Ectodermal cell (in vitro differentiated cells): ENCODE measurements at regions not wholly inside any gene's neighbourhood (a gene's known extent, or its start where the extent isn't known, plus 50 kb on each side); places are given as distances from the start of the nearest gene placed in this dataset.
"Not testable (repeated sequence)": the region's sequence is repeated elsewhere in the genome, so short reads cannot be mapped to it uniquely, and the experiment has no call there.

Source experiments
- H3K27ac ChIP-seq: 2 replicates; pipeline ENCODE4 v1.7.0; 2013; ENCODE audit warnings: mild to moderate bottlenecking, low read depth, low read length; ENCODE audit not compliant: insufficient read depth, poor library complexity, severe bottlenecking
- H3K27me3 ChIP-seq: 2 replicates; pipeline ENCODE4 v1.7.0; 2013; ENCODE audit warnings: mild to moderate bottlenecking, low read length; ENCODE audit not compliant: insufficient read depth, control insufficient read depth, poor library complexity, severe bottlenecking
- H3K36me3 ChIP-seq: one replicate; pipeline ENCODE4 v1.7.0; 2013; ENCODE audit warnings: low read length; ENCODE audit not compliant: control insufficient read depth, insufficient read depth
- H3K4me1 ChIP-seq: one replicate; pipeline ENCODE4 v1.7.0; 2013; ENCODE audit warnings: low read length; ENCODE audit not compliant: control insufficient read depth, insufficient read depth
- H3K4me3 ChIP-seq: 2 replicates; pipeline ENCODE4 v1.7.0; 2013; ENCODE audit warnings: low read depth, low read length, control low read depth; ENCODE audit not compliant: insufficient read depth
- H3K9me3 ChIP-seq: 2 replicates; pipeline ENCODE4 v1.7.0; 2013; ENCODE audit warnings: mild to moderate bottlenecking, low read length, moderate library complexity; ENCODE audit not compliant: control insufficient read depth
- WGBS, 2 experiments: methylation state at CpG; one replicate each; pipeline ENCODE4 v1.1.7; 2013; ENCODE audit warnings: missing lambda C conversion rate in 2 of 2; 5-methylcytosine and 5-hydroxymethylcytosine counted together

GRCh38 chr1:227474072-227474471 lies 89.3 kb upstream of the ZNF678 start:
- WGBS, 2 experiments = 46 to 48% methylated on average over 5 of the region's 5 CpGs
- H3K27ac ChIP-seq, H3K9me3 ChIP-seq, H3K36me3 ChIP-seq, H3K4me3 ChIP-seq, H3K27me3 ChIP-seq, H3K4me1 ChIP-seq: not testable (repeated sequence)

- Histone ChIP-seq H3K36me3 (no peaks in the 10 kb centered on the region), H3K27me3 (no peaks in the 10 kb centered on the region), H3K4me3 (no peak overlapping the region), H3K9me3 (no peaks in the 10 kb centered on the region), H3K4me1 (no peaks in the 10 kb centered on the region), H3K27ac (no peak overlapping the region)
- 92 to 100% methylated on average over 1 of the region's 1 CpG for WGBS, 2 experiments
Observed at GRCh38 chr1:227472772-227473171, 90.6 kb upstream of the ZNF678 start.

- Histone ChIP-seq H3K36me3 (no peaks in the 10 kb centered on the region), H3K4me3 (no peak overlapping the region), H3K4me1 (no peaks in the 10 kb centered on the region), H3K9me3 (no peaks in the 10 kb centered on the region), H3K27me3 (no peaks in the 10 kb centered on the region), H3K27ac (no peak overlapping the region)
- 95% methylated on average over 2 of the region's 2 CpGs for WGBS, 2 experiments
Observed at GRCh38 chr1:227470688-227471087, 92.7 kb upstream of the ZNF678 start.

GRCh38 chr1:227469708-227470107 lies 93.6 kb upstream of the ZNF678 start:
- Histone ChIP-seq H3K27ac (no peak overlapping the region), H3K36me3 (no peaks in the 10 kb centered on the region), H3K4me1 (no peaks in the 10 kb centered on the region), H3K4me3 (no peak overlapping the region), H3K27me3 (no peaks in the 10 kb centered on the region), H3K9me3 (no peaks in the 10 kb centered on the region)
- 77 to 80% methylated on average over 3 of the region's 3 CpGs for WGBS, 2 experiments

- Histone ChIP-seq H3K27me3 (no peaks in the 10 kb centered on the region), H3K4me1 (no peaks in the 10 kb centered on the region), H3K9me3 (no peaks in the 10 kb centered on the region), H3K4me3 (no peak overlapping the region), H3K36me3 (no peaks in the 10 kb centered on the region), H3K27ac (no peak overlapping the region)
- 95 to 96% methylated on average over 5 of the region's 5 CpGs for WGBS, 2 experiments
Observed at GRCh38 chr1:227466039-227466645, 97.2 kb upstream of the ZNF678 start.

- no peaks in the 10 kb centered on the region for H3K27me3 ChIP-seq
Observed at GRCh38 chr1:227465256-227465655, 98.1 kb upstream of the ZNF678 start.

GRCh38 chr1:227459977-227460376 lies 103.4 kb upstream of the ZNF678 start:
- 83 to 98% methylated on average over 1 of the region's 1 CpG for WGBS, 2 experiments
- Histone ChIP-seq H3K9me3 (no peaks in the 10 kb centered on the region), H3K36me3 (no peaks in the 10 kb centered on the region), H3K27ac (no peak overlapping the region), H3K4me1 (no peaks in the 10 kb centered on the region), H3K27me3 (no peaks in the 10 kb centered on the region), H3K4me3 (no peak overlapping the region)

More at GRCh38 chr1:227465256-227465655, 98.1 kb upstream of the ZNF678 start:
- 83 to 86% methylated on average over 7 of the region's 7 CpGs for WGBS, 2 experiments
- Histone ChIP-seq H3K27ac (no peak overlapping the region), H3K4me1 (no peaks in the 10 kb centered on the region), H3K4me3 (no peak overlapping the region), H3K9me3 (no peaks in the 10 kb centered on the region), H3K36me3 (no peaks in the 10 kb centered on the region)

GRCh38 chr1:227459326-227459841 lies 104.0 kb upstream of the ZNF678 start:
- Histone ChIP-seq H3K36me3 (no peaks in the 10 kb centered on the region), H3K27ac (no peak overlapping the region), H3K9me3 (no peaks in the 10 kb centered on the region), H3K4me3 (no peak overlapping the region), H3K27me3 (no peaks in the 10 kb centered on the region), H3K4me1 (no peaks in the 10 kb centered on the region)

GRCh38 chr1:227454686-227455085 lies 108.7 kb upstream of the ZNF678 start:
- Histone ChIP-seq H3K4me3 (no peak overlapping the region), H3K27ac (no peak overlapping the region), H3K27me3 (no peaks in the 10 kb centered on the region), H3K4me1 (no peaks in the 10 kb centered on the region), H3K36me3 (no peaks in the 10 kb centered on the region), H3K9me3 (no peaks in the 10 kb centered on the region)
- 84 to 86% methylated on average over 4 of the region's 4 CpGs for WGBS, 2 experiments

- Histone ChIP-seq H3K4me1 (no peaks in the 10 kb centered on the region), H3K9me3 (no peaks in the 10 kb centered on the region), H3K27ac (no peak overlapping the region), H3K4me3 (no peak overlapping the region), H3K27me3 (no peaks in the 10 kb centered on the region), H3K36me3 (no peaks in the 10 kb centered on the region)
- 75 to 76% methylated on average over 6 of the region's 9 CpGs for WGBS, 2 experiments
Observed at GRCh38 chr1:227453631-227454355, 109.6 kb upstream of the ZNF678 start.
